GM23248 (cell line): ENCODE measurements at regions not wholly inside any gene's neighbourhood (a gene's known extent, or its start where the extent isn't known, plus 50 kb on each side); places are given as distances from the start of the nearest gene placed in this dataset.

Experiments
- EZH2 ChIP-seq: fragments of 200-600 bp; sonication (generic); IDR thresholded peaks from 2 replicates; pipeline ENCODE4 v1.6.1; 2018; ENCODE audit warnings: antibody characterized with exemption, mild to moderate bottlenecking; ENCODE audit not compliant: insufficient read depth, poor library complexity, severe bottlenecking
- EZH2phosphoT487 ChIP-seq: fragments of 200-600 bp; sonication (generic); IDR thresholded peaks from 2 replicates; pipeline ENCODE4 v1.6.1; 2018; ENCODE audit warnings: antibody characterized with exemption, moderate library complexity, mild to moderate bottlenecking, low read depth; ENCODE audit not compliant: insufficient read depth

GRCh38 chr4:111020476-111020875, 397.6 kb upstream of the PITX2 start:
- TF ChIP-seq EZH2 (no peak), EZH2phosphoT487 (no peak)
